ENCODE measurements at regions not wholly inside any gene's neighbourhood (a gene's known extent, or its start where the extent isn't known, plus 50 kb on each side); places are given as distances from the start of the nearest gene placed in this dataset.
"Not testable (repeated sequence)": the region's sequence is repeated elsewhere in the genome, so short reads cannot be mapped to it uniquely, and the experiment has no call there.

DNA sequence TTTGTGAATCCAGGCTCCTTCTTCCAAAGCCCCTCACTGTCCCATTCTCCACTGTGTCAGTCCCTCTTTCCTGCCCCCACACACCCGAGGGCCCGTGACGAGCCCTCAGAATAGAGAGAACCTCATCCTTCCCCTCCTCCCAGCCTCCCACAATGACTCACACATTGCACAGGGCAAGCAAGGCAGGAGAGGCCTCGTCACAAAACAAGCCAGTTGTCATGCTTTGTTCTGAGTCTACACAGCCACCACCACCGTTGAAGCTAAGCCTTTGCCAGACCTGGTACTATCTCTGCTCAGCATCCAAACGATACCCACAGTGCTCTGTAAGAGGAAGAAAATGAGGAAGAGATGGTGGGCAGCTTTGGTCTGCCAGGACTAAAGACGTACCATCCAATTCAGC, 142.2 kb upstream of the ZNF366 start:
- no peak for DNase-seq

- DNase-seq = peak; percentile 76
Measured at GRCh38 chr5:72648480-72648879, 141.3 kb upstream of the ZNF366 start.

DNA sequence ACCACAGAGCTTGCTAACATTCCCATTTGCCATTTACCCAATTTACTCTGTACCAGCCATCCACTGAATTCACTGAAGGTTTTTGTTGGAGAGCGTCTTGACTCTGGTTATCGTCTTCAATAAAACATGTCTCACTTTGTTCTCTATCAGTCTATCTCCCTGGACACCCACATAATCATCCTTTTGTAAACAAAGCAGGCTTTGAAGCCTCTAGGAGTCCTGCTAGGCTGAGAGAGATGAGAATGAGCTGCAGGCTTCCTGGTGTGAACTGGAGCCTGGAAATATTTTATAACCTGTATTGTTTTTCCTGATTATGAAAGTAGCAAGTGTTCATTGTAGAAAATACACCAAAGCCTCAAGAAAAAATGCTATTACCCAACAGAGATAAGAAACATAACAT, 140.6 kb upstream of the ZNF366 start:
- no peak for DNase-seq

GRCh38 chr5:72646246-72646866, 139.1 kb upstream of the ZNF366 start:
- no peak for DNase-seq

DNA sequence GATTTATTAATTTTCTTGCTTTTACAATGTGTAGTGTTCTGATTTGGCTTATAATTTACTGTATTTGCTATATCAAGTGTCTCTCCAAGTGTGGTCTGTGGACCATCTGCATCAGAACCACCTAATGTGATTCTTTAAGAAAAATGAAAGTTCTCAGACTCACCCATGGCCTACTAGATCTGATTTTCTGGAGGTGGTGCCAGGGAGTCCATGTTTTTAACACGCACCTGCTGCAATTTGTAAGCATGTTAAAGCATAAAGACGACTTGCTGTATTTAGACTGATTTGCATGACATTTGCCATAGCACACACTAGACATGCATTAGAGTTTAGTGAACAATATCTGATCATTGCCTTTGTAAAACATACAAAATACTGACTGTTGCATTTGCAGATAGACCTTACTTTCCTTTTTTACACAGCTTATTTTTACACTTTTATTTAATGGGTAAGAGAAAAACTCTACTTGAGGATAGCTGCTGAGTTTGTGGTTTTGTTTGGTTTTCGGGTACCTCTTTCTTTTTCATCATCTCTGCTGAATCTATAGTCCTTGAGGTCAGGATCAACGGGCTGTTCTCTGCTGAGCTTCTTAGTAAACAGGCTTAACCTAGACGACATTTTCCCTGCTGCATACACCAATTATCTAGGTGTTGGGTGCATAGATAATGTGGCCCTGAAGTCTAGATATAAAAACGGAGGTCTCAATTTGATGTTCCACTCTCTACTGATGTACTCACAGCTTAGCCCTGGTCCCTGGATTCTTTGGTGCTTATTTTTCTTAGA, 138.0 kb upstream of the ZNF366 start:
- no peak for DNase-seq

DNA sequence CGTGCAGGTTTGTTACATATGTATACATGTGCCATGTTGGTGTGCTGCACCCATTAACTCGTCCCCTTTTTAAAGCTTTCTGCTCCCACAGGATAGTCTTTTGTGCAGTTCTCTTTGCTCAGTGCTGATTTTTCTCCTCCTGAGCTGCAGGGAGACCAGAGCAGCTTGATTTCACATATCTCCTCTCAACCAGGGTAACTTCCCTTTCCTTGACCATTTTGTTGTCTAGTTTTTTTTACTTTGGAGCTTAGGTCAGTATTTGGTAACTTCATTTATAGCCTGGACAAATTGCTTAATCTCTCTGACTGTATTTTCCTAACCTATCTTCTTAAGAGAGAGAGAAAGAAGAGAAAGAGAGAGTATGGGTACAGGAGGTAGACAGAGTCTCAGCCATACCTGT, 137.1 kb upstream of the ZNF366 start:
- DNase-seq = no peak

DNA sequence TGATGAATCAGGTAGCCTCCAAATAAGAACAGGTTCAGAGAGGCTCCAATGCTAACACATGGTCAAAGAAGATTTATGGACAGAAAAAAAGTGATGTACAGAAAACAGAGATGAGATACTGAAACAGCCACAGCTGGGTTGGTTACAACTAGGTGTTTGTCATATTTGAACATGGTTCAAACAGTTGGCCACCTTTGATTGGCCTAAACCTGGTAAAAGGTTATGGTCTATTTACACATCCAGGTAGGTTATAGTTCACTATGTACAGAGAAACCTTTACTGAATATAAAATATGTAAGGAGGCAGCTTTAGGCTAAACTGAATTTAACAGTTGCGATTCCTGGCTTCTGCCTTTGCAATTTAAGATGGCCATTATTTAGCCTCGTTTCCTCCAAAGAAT, 134.0 kb upstream of the ZNF366 start:
- DNase-seq = no peak

- no peak for DNase-seq
Measured at GRCh38 chr5:72637058-72637457, 129.8 kb upstream of the ZNF366 start.

- not testable (repeated sequence) for DNase-seq
Measured at GRCh38 chr5:72636565-72636964, 129.4 kb upstream of the ZNF366 start.

- DNase-seq = no peak
Measured at GRCh38 chr5:72634444-72634843, 127.2 kb upstream of the ZNF366 start.

DNA sequence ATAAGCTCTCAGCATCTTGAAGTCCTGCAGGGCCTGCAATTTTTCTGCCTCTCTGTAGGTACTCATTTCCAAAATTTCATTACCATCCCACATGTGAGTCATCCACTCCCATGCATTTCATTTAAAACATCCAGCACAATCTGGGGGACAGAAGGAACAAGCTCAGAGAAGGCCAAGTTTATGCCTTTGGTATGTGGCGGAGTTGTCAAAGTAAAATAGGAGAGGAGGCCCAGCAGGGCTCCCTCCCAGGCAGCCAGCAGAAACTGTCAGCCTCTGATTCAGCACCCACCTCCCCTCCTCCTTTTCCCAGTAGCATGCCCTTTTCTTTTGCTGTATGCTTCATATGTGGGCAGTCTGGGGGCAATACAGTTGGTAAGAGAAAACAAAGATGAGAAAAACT, 126.4 kb upstream of the ZNF366 start:
- DNase-seq = no peak

GRCh38 chr5:72633041-72633445, 125.8 kb upstream of the ZNF366 start:
- DNase-seq = no peak

GRCh38 chr5:72630721-72631120, 123.5 kb upstream of the ZNF366 start:
- DNase-seq = no peak

DNA sequence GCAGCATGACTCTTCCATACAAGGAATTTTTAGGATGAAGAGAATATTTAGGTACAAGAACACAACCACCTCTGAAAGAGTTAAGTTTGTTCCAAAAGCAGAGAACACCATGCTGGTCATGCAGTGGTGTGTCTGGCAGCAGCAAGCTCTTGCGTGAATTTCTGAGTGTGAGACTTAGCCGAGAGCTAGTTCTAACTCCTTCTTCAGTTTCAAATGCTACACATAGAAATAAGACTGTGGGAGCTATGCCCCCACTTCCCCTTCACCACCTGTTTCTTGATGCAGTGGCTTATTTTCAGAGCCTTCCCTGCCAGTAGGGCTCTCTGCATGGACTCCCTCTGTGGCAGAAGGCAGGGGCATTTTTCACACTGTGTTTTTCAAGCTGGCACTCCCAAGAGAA, 122.9 kb upstream of the ZNF366 start:
- DNase-seq = no peak

DNA sequence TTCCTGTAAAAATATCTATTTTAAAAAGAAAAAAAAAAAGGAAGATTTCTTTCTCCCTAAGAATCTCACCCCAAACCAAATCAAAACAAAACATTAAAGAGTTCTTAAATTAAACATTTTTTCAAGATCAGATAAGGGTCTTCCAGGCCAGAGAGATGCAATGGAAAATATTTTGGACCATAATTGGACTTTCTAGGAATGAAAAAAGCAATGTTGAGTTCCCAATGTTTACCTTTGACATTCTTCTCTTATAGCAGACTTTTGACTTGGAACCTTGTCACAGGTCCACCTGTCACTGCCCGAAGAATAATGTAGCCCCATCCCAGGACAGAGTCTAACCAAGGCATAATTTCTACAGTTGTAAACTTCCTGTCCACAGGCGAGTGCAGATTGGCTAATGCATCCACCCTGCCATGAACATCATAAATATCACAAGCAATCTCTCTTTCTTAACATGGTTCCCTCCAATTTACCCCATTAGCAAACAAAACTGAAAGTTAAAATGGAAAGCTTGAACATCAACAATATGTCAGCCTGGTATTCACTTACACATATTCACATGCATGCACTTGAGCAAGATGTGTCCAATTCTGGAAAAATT, 121.7 kb upstream of the ZNF366 start:
- no peak for DNase-seq

DNA sequence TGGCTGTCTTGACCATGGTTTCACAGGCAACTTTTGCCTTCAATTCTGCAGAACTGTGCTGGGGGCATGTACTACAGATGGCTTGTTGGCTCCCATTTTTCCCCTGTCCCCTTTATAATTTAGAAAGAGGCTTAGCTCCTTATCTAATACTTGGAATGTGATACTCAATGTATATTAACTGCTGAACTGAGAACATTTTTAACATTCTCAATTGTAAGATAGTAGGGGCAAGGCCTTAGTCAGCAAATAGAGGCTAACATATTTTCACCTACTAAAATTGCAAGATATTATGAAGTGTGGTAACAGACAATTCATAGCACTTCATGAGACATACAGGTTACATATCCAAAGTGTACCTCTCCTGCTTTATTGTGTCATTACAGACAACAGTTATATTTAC, 118.1 kb upstream of the ZNF366 start:
- DNase-seq = no peak

DNA sequence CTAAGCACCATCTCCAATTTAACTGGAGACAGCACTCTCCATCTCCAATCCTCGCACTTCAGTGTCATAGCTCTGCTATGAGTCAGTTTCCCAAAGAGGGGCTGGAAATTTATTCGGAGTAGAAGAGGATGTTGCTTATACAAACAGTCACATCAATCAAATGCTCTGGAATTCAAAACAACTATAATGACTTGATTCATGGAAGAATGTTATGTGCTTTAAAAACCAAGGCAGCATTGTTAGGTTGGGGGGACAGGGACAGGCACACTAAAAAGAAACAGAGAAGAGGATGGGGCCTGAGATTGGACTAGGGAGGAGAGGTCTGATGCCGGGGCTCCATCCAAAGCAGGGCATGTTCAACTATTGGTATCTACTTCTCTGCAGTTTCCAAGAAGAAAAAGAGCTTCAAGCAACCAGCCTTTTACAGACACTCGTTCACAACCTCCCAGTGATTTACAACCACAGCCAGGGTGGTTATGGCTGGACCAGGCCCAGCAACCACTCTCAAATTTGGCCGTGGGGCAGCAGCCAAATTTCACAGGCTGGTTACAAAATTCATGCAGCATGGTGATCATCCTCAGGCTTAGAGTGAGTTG, 117.5 kb upstream of the ZNF366 start:
- DNase-seq = peak; percentile 31

DNA sequence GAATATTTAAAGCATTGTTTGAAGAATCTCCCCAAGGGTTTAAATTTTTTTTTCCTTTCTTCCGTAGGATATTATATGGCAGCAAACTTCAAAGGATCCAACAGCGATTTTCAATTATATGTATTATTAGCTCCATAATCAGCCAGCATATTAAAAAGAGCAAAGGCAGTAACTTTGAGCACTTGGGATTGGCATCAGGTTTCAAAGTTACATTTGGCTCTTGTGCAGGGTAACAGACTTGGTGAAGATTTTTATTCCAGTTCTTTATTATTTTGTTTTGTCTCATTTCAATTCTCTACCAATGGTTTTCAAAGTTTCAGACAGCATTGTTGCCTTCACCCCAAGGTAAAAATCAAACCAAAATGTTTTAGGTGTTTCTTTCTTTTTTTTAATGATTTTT, 116.7 kb upstream of the ZNF366 start:
- no peak for DNase-seq

DNA sequence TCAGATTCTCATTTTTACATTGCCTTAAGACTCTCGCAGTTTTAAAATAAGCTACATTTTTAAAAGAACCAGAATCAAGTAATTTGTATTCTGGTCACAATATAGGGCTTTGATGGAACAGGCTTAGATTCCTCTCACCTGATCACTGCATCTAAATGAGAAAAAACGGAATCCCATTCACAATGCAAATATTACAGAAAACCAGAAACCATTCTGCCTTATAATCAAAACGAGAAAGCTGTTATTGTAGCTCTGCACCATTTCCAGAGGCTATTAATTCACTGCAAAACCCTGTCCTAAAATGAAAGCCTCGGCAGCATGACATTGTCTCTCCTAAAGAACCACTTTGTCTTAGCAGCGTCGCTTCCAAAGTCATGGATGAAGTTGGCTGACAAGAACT, 116.1 kb upstream of the ZNF366 start:
- DNase-seq = no peak

DNA sequence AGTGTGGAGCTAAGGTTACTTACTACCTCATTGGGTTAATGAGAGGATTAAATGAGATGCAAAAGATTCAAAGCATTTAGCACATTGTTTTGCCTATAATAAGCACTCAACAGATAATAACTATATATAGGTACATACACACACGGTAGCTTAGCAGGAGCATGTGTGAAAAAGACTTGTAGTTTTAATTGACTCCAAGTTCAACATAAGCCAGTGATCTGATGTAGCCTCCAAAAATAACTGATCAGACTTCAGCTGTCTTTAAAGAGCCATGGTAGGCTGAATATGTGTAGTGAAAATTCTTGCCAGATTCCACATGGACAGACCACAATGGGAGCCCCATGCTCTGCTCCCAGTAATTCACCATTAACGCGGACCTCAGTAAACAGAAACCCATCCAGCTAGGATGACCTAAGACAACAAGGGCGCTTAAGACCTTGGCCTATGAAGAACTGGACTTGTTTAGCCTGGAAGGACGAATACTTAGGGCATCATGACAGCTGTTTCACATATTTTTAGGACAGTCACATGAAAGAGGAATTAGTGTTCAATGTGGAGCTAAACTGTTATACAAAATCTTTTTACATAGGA, 115.1 kb upstream of the ZNF366 start:
- no peak for DNase-seq

GRCh38 chr5:72621576-72621975, 114.4 kb upstream of the ZNF366 start:
- DNase-seq = no peak

GRCh38 chr5:72619677-72620076, 112.5 kb upstream of the ZNF366 start:
- no peak for DNase-seq

GRCh38 chr5:72619251-72619650, 112.0 kb upstream of the ZNF366 start:
- no peak for DNase-seq

GRCh38 chr5:72618708-72619107, 111.5 kb upstream of the ZNF366 start:
- no peak for DNase-seq
